ENCODE measurements at regions not wholly inside any gene's neighbourhood (a gene's known extent, or its start where the extent isn't known, plus 50 kb on each side); places are given as distances from the start of the nearest gene placed in this dataset.

DNA sequence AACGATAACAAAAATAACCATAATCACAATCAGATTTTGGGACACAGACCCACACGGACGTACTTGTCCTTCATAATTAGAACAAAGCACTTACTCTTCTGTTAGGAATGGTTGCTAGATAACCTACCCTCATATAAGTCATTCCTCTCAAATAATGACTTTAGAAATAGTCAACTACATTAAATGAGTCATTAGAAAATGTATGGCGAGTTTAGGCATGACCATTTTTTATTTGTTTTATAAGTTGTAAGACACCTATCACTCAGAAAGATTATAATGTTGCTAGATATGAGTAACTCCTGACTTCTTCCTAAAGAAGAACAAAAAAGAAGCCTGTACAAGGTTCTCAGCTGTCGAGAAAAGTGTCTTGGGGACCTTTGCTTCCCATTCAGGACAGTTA lies 1637.5 kb upstream of the PCDH7 start:
- TF ChIP-seq CTCF (IDR thresholded peaks at IDR 0.05): no peak
- H3K4me1 Mint-ChIP-seq (ENCODE audit: low read depth): no peaks in the 10 kb centered on the region
- Histone ChIP-seq H3K4me1 (ENCODE audit: insufficient read depth, low read length) (no peaks in the 10 kb centered on the region), H3K36me3 (ENCODE audit: insufficient read depth, low read length) (no peaks in the 10 kb centered on the region), H3K4me3 (ENCODE audit: low read length) (no peak overlapping the region), H3K27ac (ENCODE audit: low read depth in 1 of 2, low read length in 2 of 2) (no peak overlapping the region), H3K9me3 (ENCODE audit: control insufficient read depth in 1 of 2, insufficient read depth in 1 of 2, low read length in 2 of 2) (no peaks in the 10 kb centered on the region), H3K27me3 (ENCODE audit: control insufficient read depth in 1 of 2, insufficient read depth in 2 of 2, low read length in 2 of 2) (no peaks in the 10 kb centered on the region)
- H3K36me3 Mint-ChIP-seq (ENCODE audit: low read depth): no peaks in the 10 kb centered on the region
- H3K9me3 Mint-ChIP-seq: no peaks in the 10 kb centered on the region
- no peak overlapping the region for H3K4me3 Mint-ChIP-seq
- ATAC-seq (ENCODE audit: poor library complexity): no peak
- CTCF ChIA-PET: no interaction called here
- POLR2A ChIA-PET: no interaction called here
- DNase-seq: no peak
- no peak overlapping the region for H3K27ac Mint-ChIP-seq
- intact Hi-C loops (cut with DNase I, micrococcal nuclease): no loop called here
- no peaks in the 10 kb centered on the region for H3K27me3 Mint-ChIP-seq

- DNase-seq (no peak), ATAC-seq (ENCODE audit: poor library complexity) (no peak)
- no peaks in the 10 kb centered on the region for H3K9me3 ChIP-seq (ENCODE audit: control insufficient read depth in 1 of 2, insufficient read depth in 1 of 2, low read length in 2 of 2)
- no peaks in the 10 kb centered on the region for H3K36me3 Mint-ChIP-seq (ENCODE audit: low read depth)
- no peak overlapping the region for H3K4me3 Mint-ChIP-seq
- H3K4me3 ChIP-seq (ENCODE audit: low read length): no peak overlapping the region
- H3K36me3 ChIP-seq (ENCODE audit: insufficient read depth, low read length): no peaks in the 10 kb centered on the region
- no peaks in the 10 kb centered on the region for H3K9me3 Mint-ChIP-seq
- CTCF ChIA-PET: no interaction called here
- H3K4me1 Mint-ChIP-seq (ENCODE audit: low read depth): no peaks in the 10 kb centered on the region
- TF ChIP-seq CTCF (IDR thresholded peaks at IDR 0.05): no peak
- no peaks in the 10 kb centered on the region for H3K4me1 ChIP-seq (ENCODE audit: insufficient read depth, low read length)
- H3K27me3 Mint-ChIP-seq: no peaks in the 10 kb centered on the region
- intact Hi-C loops (cut with DNase I, micrococcal nuclease): no loop called here
- no peak overlapping the region for H3K27ac ChIP-seq (ENCODE audit: low read depth in 1 of 2, low read length in 2 of 2)
- H3K27ac Mint-ChIP-seq: no peak overlapping the region
- POLR2A ChIA-PET: no interaction called here
- no peaks in the 10 kb centered on the region for H3K27me3 ChIP-seq (ENCODE audit: control insufficient read depth in 1 of 2, insufficient read depth in 2 of 2, low read length in 2 of 2)
Observed at GRCh38 chr4:29085748-29086147, 1634.4 kb upstream of the PCDH7 start.

- intact Hi-C loops (cut with DNase I, micrococcal nuclease): no loop called here
- Mint-ChIP-seq H3K36me3 (ENCODE audit: low read depth) (no peaks in the 10 kb centered on the region), H3K27ac (no peak overlapping the region)
Observed at GRCh38 chr4:29104694-29105093, 1615.5 kb upstream of the PCDH7 start.

More at GRCh38 chr4:29104694-29105093, 1615.5 kb upstream of the PCDH7 start:
- no peak for TF ChIP-seq CTCF (IDR thresholded peaks at IDR 0.05)
- Histone ChIP-seq H3K27ac (ENCODE audit: low read depth in 1 of 2, low read length in 2 of 2) (no peak overlapping the region), H3K36me3 (ENCODE audit: insufficient read depth, low read length) (no peaks in the 10 kb centered on the region), H3K9me3 (ENCODE audit: control insufficient read depth in 1 of 2, insufficient read depth in 1 of 2, low read length in 2 of 2) (peaks cover 0 to 5% of the 10 kb centered on the region in 2 experiments), H3K4me3 (ENCODE audit: low read length) (no peak overlapping the region), H3K4me1 (ENCODE audit: insufficient read depth, low read length) (no peaks in the 10 kb centered on the region), H3K27me3 (ENCODE audit: control insufficient read depth in 1 of 2, insufficient read depth in 2 of 2, low read length in 2 of 2) (no peaks in the 10 kb centered on the region)
- POLR2A ChIA-PET: no interaction called here
- no peak overlapping the region for H3K4me3 Mint-ChIP-seq
- no peaks in the 10 kb centered on the region for H3K27me3 Mint-ChIP-seq
- no peak for DNase-seq
- peaks cover 2% of the 10 kb centered on the region for H3K9me3 Mint-ChIP-seq
- no peaks in the 10 kb centered on the region for H3K4me1 Mint-ChIP-seq (ENCODE audit: low read depth)
- CTCF ChIA-PET: no interaction called here
- no peak for ATAC-seq (ENCODE audit: poor library complexity)

Data from CD4-positive, alpha-beta T cell (primary cell).